Activated CD4-positive, alpha-beta T cell treated with anti-CD3 and anti-CD28 coated beads for 36 hours (primary cell): ENCODE measurements at regions not wholly inside any gene's neighbourhood (a gene's known extent, or its start where the extent isn't known, plus 50 kb on each side); places are given as distances from the start of the nearest gene placed in this dataset.

ENCODE experiments used
- ATAC-seq: fragments of 200-7000 bp; cut with Tn5 transposase; one replicate; pipeline ENCODE4 v1.10.0; 2021; ENCODE audit warnings: mild to moderate bottlenecking, moderate library complexity
- CTCF ChIA-PET: fragments of 350-600 bp; sonication (Branson Sonifier 250); formaldehyde crosslinking; loops from one replicate; lab custom pipeline; 2021; ENCODE audit warnings: antibody characterized with exemption; lab: Charles Lee
- POLR2A ChIA-PET: fragments of 350-600 bp; sonication (Branson Sonifier 250); formaldehyde crosslinking; loops from one replicate; lab custom pipeline; 2021; ENCODE audit warnings: antibody characterized with exemption, inconsistent platforms; lab: Charles Lee
- DNase-seq: peaks from one replicate; pipeline ENCODE4 v3.0.0-alpha.2; 2020
- H3K27ac Mint-ChIP-seq: one replicate; pipeline ENCODE4 v1.8.0; 2021; ENCODE audit warnings: mixed read lengths
- H3K27me3 Mint-ChIP-seq: one replicate; pipeline ENCODE4 v1.8.0; 2021; ENCODE audit warnings: mixed read lengths
- H3K36me3 Mint-ChIP-seq: one replicate; pipeline ENCODE4 v1.8.0; 2021; ENCODE audit warnings: low read depth, mixed read lengths
- H3K4me1 Mint-ChIP-seq: one replicate; pipeline ENCODE4 v1.8.0; 2021; ENCODE audit warnings: mixed read lengths
- H3K4me3 Mint-ChIP-seq: one replicate; pipeline ENCODE4 v1.8.0; 2021; ENCODE audit warnings: mild to moderate bottlenecking, moderate library complexity, mixed read lengths
- H3K9me3 Mint-ChIP-seq: one replicate; pipeline ENCODE4 v1.8.0; 2021; ENCODE audit warnings: low read depth, mixed read lengths
- intact Hi-C, 2 experiments: fragments of 100-400 bp; cut with DNase I in 1 of 2; cut with micrococcal nuclease in 1 of 2; formaldehyde crosslinking; loops; one replicate each; pipeline versions ENCODE4 v1.14.2 to v1.15.1; 2022 to 2024; cut with DNase I, micrococcal nuclease

GRCh38 chr12:33706927-33707326, 267.3 kb upstream of the SYT10 start:
- ATAC-seq (no peak), DNase-seq (no peak)
- no peaks in the 10 kb centered on the region for H3K36me3 Mint-ChIP-seq
- H3K4me3 Mint-ChIP-seq, result no peak overlapping the region
- H3K27ac Mint-ChIP-seq, result no peak overlapping the region
- H3K4me1 Mint-ChIP-seq, result no peaks in the 10 kb centered on the region
- POLR2A ChIA-PET, result no interaction called here
- no peaks in the 10 kb centered on the region for H3K9me3 Mint-ChIP-seq
- CTCF ChIA-PET, result no interaction called here
- H3K27me3 Mint-ChIP-seq, result no peaks in the 10 kb centered on the region
- intact Hi-C loops, result no loop called here

GRCh38 chr12:33708935-33709334, 269.3 kb upstream of the SYT10 start:
- DNase-seq, result no peak
- ChIA-PET CTCF (no interaction called here), POLR2A (no interaction called here)
- no peak overlapping the region for H3K27ac Mint-ChIP-seq
- H3K4me1 Mint-ChIP-seq, result no peaks in the 10 kb centered on the region
- no peaks in the 10 kb centered on the region for H3K36me3 Mint-ChIP-seq
- H3K9me3 Mint-ChIP-seq, result peaks cover 3% of the 10 kb centered on the region
- intact Hi-C loops, result no loop called here
- ATAC-seq, result no peak
- no peaks in the 10 kb centered on the region for H3K27me3 Mint-ChIP-seq
- H3K4me3 Mint-ChIP-seq, result no peak overlapping the region

GRCh38 chr12:33710548-33710947, 270.9 kb upstream of the SYT10 start:
- peaks cover 3% of the 10 kb centered on the region for H3K9me3 Mint-ChIP-seq
- no peaks in the 10 kb centered on the region for H3K4me1 Mint-ChIP-seq
- no peaks in the 10 kb centered on the region for H3K27me3 Mint-ChIP-seq
- ChIA-PET CTCF (no interaction called here), POLR2A (no interaction called here)
- no peaks in the 10 kb centered on the region for H3K36me3 Mint-ChIP-seq
- no peak overlapping the region for H3K27ac Mint-ChIP-seq
- DNase-seq, result no peak
- H3K4me3 Mint-ChIP-seq, result no peak overlapping the region
- intact Hi-C loops, result no loop called here
- ATAC-seq, result no peak

DNA sequence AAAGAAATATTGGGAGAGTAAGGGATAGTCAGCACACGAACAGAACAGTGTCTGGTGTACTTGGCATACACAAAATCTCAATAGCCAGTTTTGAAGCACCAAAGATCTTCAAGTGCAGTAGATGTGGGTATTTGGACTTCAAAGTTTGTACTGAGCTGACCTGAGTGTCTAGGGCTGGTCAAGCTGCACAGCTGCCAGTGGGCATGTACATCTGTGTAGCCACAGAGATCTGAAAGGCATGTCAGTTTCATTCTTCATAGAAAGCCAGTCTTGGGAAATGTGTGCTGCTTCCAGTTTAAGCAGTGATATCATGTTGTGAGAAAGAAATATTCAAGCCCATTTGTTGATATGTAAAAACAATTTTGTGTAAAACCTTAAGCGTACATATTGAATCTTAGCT, 279.0 kb upstream of the SYT10 start:
- Mint-ChIP-seq H3K27me3 (no peaks in the 10 kb centered on the region), H3K27ac (no peak overlapping the region), H3K4me3 (no peak overlapping the region), H3K9me3 (peaks cover 4% of the 10 kb centered on the region), H3K36me3 (no peaks in the 10 kb centered on the region), H3K4me1 (no peaks in the 10 kb centered on the region)
- intact Hi-C loops, result no loop called here
- POLR2A ChIA-PET, result no interaction called here
- CTCF ChIA-PET, result no interaction called here
- ATAC-seq (no peak), DNase-seq (no peak)

DNA sequence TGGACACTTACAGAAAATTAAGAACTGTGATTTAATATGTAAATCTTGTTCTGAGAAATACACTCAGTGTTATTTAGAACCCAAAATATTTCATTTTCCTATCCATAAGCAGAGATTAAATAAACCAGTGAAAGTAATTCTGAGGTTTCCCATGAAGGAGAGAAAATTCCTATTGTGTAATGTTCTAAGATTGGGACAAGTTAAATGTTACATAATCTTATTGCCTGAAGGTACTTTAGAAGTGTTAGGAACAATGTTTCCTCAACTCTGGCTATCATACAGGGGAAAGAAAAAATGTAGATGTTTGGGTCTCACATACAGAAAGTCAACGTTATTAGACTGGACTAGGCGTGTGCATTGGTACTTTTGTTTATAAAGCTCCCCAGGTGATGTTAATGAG, 281.9 kb upstream of the SYT10 start:
- ATAC-seq, result no peak
- H3K27ac Mint-ChIP-seq, result no peak overlapping the region
- no peaks in the 10 kb centered on the region for H3K36me3 Mint-ChIP-seq
- H3K9me3 Mint-ChIP-seq, result peaks cover 4% of the 10 kb centered on the region
- DNase-seq, result no peak
- no peaks in the 10 kb centered on the region for H3K4me1 Mint-ChIP-seq
- intact Hi-C loops, result no loop called here
- ChIA-PET CTCF (no interaction called here), POLR2A (no interaction called here)
- H3K27me3 Mint-ChIP-seq, result no peaks in the 10 kb centered on the region
- H3K4me3 Mint-ChIP-seq, result no peak overlapping the region

DNA sequence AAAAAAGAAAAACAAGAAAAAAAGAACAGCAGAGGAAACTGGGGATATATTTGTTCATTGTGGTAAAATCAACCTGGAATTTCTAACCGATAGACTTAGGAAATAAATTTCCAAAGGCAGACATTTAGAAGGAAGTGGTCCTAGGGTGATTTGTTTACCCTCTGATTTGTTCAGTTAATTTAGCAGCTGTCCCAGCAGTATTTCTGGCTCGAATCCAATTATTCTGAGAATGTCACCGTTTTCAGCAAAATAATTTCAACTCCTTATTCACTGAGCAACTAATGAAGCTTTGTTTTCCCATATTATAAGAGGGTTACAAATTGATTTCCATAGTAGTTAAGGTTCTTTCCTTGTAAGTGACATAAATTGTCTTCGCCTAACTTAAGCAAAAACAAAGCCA, 285.2 kb upstream of the SYT10 start:
- Mint-ChIP-seq H3K4me3 (no peak overlapping the region), H3K27ac (no peak overlapping the region), H3K36me3 (no peaks in the 10 kb centered on the region), H3K4me1 (no peaks in the 10 kb centered on the region), H3K9me3 (peaks cover 11% of the 10 kb centered on the region), H3K27me3 (no peaks in the 10 kb centered on the region)
- ChIA-PET CTCF (interaction anchor here (0.6 kb wide), 1 partner anchor 197 kb away, joined by 4 read pairs; no protein-coding TSS in a partner anchor), POLR2A (no interaction called here)
- intact Hi-C loops, result no loop called here
- DNase-seq, result no peak
- no peak for ATAC-seq

- Mint-ChIP-seq H3K27ac (no peak overlapping the region), H3K4me1 (no peaks in the 10 kb centered on the region), H3K36me3 (no peaks in the 10 kb centered on the region), H3K9me3 (peaks cover 11% of the 10 kb centered on the region), H3K27me3 (no peaks in the 10 kb centered on the region), H3K4me3 (no peak overlapping the region)
- no peak for ATAC-seq
- ChIA-PET CTCF (interaction anchor here (0.7 kb wide), 1 partner anchor 831 kb away, joined by 4 read pairs; no protein-coding TSS in a partner anchor), POLR2A (no interaction called here)
- intact Hi-C loops, result no loop called here
- no peak for DNase-seq
These were observed 287.4 kb upstream of the ALG10 start for GRCh38 chr12:33734871-33735270.

GRCh38 chr12:33752854-33753253, 269.4 kb upstream of the ALG10 start:
- ChIA-PET CTCF (no interaction called here), POLR2A (no interaction called here)
- no peaks in the 10 kb centered on the region for H3K27me3 Mint-ChIP-seq
- DNase-seq, result no peak
- no peaks in the 10 kb centered on the region for H3K36me3 Mint-ChIP-seq
- no peak overlapping the region for H3K4me3 Mint-ChIP-seq
- H3K4me1 Mint-ChIP-seq, result no peaks in the 10 kb centered on the region
- no peak overlapping the region for H3K27ac Mint-ChIP-seq
- intact Hi-C loops, result no loop called here
- ATAC-seq, result no peak
- peaks cover 5% of the 10 kb centered on the region for H3K9me3 Mint-ChIP-seq

DNA sequence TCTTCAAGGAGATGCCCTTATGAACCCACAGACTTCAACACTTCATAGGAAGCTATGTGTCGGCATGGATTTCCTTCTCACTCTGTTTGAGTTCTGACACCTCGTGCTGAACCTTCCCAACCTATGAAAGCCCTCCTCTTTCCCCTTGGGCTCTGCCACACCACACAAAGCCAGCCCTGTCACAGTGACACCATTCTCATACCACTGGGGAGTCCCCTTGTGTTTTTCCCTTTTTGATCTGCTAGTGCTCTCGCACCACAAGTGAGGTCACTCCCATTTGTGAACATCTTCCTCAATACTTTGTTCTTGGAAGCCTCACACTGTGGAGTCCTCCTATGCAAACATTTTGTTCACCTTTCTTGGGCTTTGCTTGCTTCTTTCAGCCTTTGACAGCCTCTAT, 264.6 kb upstream of the ALG10 start:
- no peak for DNase-seq
- Mint-ChIP-seq H3K4me1 (no peaks in the 10 kb centered on the region), H3K4me3 (no peak overlapping the region), H3K9me3 (peaks cover 6% of the 10 kb centered on the region), H3K27me3 (no peaks in the 10 kb centered on the region), H3K27ac (no peak overlapping the region), H3K36me3 (no peaks in the 10 kb centered on the region)
- POLR2A ChIA-PET, result no interaction called here
- CTCF ChIA-PET, result no interaction called here
- ATAC-seq, result no peak
- intact Hi-C loops, result no loop called here

GRCh38 chr12:33759279-33759678, 263.0 kb upstream of the ALG10 start:
- no peaks in the 10 kb centered on the region for H3K27me3 Mint-ChIP-seq
- intact Hi-C loops, result no loop called here
- H3K4me1 Mint-ChIP-seq, result no peaks in the 10 kb centered on the region
- ATAC-seq, result no peak
- H3K4me3 Mint-ChIP-seq, result no peak overlapping the region
- H3K27ac Mint-ChIP-seq, result no peak overlapping the region
- peaks cover 9% of the 10 kb centered on the region for H3K9me3 Mint-ChIP-seq
- DNase-seq, result no peak
- ChIA-PET CTCF (no interaction called here), POLR2A (no interaction called here)
- no peaks in the 10 kb centered on the region for H3K36me3 Mint-ChIP-seq

DNA sequence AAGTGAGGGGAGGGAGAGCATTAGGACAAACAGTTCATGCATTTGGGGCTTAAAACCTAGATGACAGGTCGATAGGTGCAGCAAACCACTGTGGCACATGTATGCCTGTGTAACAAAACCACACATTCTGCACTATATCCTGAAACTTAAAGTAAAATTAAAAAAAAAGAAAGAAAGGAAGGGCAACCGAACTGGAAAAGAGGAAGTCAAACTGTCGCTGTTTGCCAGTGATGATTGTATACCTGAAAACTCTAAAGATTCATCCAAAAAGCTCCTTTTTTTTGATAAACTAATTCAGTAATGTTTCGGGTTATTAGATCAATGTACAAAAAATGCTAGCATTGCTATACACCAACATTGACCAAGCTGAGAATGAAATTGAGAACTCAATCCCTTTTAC, 259.0 kb upstream of the ALG10 start:
- DNase-seq, result no peak
- peaks cover 5% of the 10 kb centered on the region for H3K9me3 Mint-ChIP-seq
- no peak for ATAC-seq
- H3K4me3 Mint-ChIP-seq, result no peak overlapping the region
- H3K4me1 Mint-ChIP-seq, result no peaks in the 10 kb centered on the region
- intact Hi-C loops, result no loop called here
- no peak overlapping the region for H3K27ac Mint-ChIP-seq
- ChIA-PET CTCF (interaction anchor here (0.6 kb wide), 1 partner anchor 893 kb away, joined by 3 read pairs; no protein-coding TSS in a partner anchor), POLR2A (no interaction called here)
- no peaks in the 10 kb centered on the region for H3K36me3 Mint-ChIP-seq
- no peaks in the 10 kb centered on the region for H3K27me3 Mint-ChIP-seq

DNA sequence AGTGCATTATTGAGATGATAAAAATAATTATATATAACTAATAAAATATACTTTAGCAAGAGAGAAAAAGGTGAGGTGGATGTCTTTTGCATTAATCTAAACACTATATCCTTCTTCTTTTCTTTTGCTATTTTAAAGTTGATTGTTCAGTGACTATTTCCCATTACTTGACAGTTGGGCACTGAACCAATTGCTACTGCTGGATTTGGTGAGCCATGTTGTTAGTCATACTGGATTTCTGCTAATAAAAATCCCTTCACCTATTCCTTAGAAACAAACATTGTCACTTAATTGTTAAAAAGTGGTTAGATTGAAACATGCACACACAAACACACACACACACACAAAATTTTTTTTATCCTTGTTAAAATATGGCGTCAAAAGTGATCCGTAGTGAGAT, 251.6 kb upstream of the ALG10 start:
- H3K27ac Mint-ChIP-seq, result no peak overlapping the region
- ChIA-PET POLR2A (no interaction called here), CTCF (no interaction called here)
- no peak for DNase-seq
- no peaks in the 10 kb centered on the region for H3K36me3 Mint-ChIP-seq
- no peak overlapping the region for H3K4me3 Mint-ChIP-seq
- ATAC-seq, result no peak
- H3K27me3 Mint-ChIP-seq, result no peaks in the 10 kb centered on the region
- no peaks in the 10 kb centered on the region for H3K4me1 Mint-ChIP-seq
- H3K9me3 Mint-ChIP-seq, result peaks cover 9% of the 10 kb centered on the region
- intact Hi-C loops, result no loop called here

GRCh38 chr12:33771889-33772288, 250.4 kb upstream of the ALG10 start:
- H3K9me3 Mint-ChIP-seq, result peaks cover 11% of the 10 kb centered on the region
- ChIA-PET CTCF (no interaction called here), POLR2A (no interaction called here)
- H3K4me1 Mint-ChIP-seq, result no peaks in the 10 kb centered on the region
- no peaks in the 10 kb centered on the region for H3K27me3 Mint-ChIP-seq
- H3K4me3 Mint-ChIP-seq, result no peak overlapping the region
- DNase-seq, result no peak
- ATAC-seq, result no peak
- H3K36me3 Mint-ChIP-seq, result no peaks in the 10 kb centered on the region
- H3K27ac Mint-ChIP-seq, result no peak overlapping the region
- intact Hi-C loops, result no loop called here
